HL-60/S4 treated with phorbol 12-myristate 13-acetate at 8.2 ng/mL for 4 days and 3 days (cell line): ENCODE measurements at regions not wholly inside any gene's neighbourhood (a gene's known extent, or its start where the extent isn't known, plus 50 kb on each side); places are given as distances from the start of the nearest gene placed in this dataset.

ENCODE experiments used
- in situ Hi-C: fragments of 300-500 bp; cut with MboI; formaldehyde crosslinking; loops from 2 replicates; pipeline ENCODE4 v1.15.0; 2022; ENCODE audit warnings: low sequenced_read_pairs

DNA sequence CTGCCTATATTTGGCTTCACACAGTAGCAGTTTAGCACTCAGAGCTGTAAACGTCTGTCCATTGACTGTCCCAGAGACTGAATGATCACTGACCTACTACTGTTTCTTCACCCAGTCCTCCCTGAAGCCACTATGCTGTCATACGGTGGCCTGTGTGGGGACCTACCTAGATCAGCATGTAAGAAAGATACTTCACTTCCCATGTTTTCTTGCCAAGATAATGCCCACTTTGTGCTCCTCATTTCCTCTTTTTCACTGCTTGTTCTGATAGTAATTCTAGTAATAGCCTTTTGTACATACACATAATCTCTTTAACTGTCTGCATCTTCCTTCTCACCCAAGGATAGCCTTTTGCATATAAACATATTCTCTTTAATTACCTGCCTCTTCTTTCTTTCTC, 109.9 kb upstream of the TIAM2 start:
- in situ Hi-C loops: no loop called here

DNA sequence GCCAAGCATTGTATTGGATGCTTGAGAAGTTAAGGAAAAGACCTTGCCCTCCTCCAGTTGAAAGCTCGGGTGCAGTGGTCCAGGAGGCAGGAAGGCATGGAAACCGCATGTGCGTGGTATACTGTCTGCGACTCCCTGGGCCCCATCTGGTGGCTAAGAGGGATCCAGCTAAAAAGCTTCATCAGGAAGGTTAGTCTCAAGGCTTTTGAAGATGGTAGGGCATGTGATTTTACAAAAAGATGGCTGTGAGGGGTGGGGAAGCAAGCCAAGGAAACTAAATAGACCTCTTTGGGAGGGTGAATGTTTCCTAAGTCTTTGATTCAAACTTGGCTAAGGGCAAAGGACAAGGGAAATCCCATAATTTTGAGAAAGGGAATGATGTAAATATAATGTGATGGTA, 109.1 kb upstream of the TIAM2 start:
- in situ Hi-C loops: no loop called here

DNA sequence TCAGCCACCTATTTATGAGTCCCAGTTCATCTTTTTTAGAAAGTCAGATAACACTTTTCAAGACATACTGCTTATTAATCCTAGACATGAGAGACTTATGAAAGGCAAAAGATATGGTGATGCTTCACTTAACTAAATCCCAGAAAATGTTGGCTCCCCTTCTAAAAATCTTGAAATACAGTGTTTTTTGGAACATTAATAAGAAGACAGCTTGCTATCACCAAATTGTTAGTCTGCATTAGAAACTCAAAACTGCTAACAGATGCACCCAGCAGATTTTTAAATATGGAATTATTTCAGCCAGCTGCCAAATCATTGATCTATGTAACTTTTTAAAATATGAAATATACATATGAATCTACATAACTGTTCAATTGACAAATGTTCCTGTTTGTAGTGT, 108.6 kb upstream of the TIAM2 start:
- in situ Hi-C loops: no loop called here

- in situ Hi-C loops: no loop called here
Observed at GRCh38 chr6:154887051-154887450, 108.1 kb upstream of the TIAM2 start.

GRCh38 chr6:154888421-154889295, 106.5 kb upstream of the TIAM2 start:
- in situ Hi-C loops: no loop called here

DNA sequence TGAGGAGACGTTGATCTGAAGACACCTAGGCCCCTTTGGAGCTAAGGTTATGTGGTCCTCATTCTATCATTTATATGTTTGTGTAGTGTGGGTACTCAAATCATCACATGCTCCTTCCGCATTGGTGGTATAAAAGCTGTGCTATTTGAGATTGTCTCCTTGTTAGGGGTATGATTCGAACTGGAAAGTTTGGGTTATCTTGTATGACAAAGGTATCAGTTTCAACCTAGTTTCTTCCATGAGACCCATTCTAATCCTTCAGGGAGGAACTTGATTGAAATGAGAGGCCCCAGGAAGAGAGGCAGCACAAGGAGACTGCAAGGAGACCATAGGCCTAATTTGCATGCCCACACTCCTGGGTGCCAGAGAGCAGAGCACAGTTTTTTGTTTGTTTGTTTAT, 104.2 kb upstream of the TIAM2 start:
- in situ Hi-C loops: no loop called here

DNA sequence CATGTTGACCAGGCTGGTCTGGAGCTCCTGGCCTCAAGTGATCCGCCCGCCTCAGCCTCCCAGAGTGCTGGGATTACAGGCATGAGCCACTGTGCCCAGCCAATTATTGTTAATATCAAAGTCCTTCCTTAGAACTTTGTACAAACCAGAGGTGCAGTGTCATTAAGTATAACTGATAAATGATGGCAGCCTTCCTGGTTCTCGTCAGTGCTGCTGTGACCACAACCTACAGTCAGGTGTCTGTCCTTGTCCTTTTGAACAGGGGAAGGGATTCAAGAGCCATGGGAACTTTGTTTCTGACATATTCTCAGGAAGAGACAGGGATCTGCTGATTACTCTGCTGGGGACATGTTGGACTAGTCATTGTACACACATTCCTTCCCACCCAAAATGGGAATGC, 103.2 kb upstream of the TIAM2 start:
- in situ Hi-C loops: no loop called here

DNA sequence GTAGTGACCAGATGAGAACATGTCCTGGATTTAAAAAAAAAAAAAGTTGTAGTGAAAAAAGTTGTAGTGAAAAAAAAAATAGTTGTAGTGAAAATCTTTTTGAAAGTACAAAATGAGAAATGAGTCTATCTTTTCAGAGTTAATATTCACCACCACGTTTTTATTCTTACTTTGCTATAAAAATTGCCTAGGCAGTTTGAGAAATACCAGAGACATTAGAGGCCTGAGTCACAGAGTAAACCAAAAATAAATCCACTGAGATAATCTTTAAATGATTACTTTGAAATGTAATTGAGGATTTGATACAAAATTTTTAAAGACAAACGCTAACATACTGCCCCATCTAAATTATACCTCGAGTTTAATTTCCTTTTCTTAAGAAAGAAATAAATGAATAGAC, 101.2 kb upstream of the TIAM2 start:
- in situ Hi-C loops: no loop called here

GRCh38 chr6:154894902-154895301, 100.2 kb upstream of the TIAM2 start:
- in situ Hi-C loops: no loop called here

- in situ Hi-C loops: no loop called here
Observed at GRCh38 chr6:154895841-154896240, 99.3 kb upstream of the TIAM2 start.

- in situ Hi-C loops: no loop called here
Observed at GRCh38 chr6:154898821-154899220, 96.3 kb upstream of the TIAM2 start.

DNA sequence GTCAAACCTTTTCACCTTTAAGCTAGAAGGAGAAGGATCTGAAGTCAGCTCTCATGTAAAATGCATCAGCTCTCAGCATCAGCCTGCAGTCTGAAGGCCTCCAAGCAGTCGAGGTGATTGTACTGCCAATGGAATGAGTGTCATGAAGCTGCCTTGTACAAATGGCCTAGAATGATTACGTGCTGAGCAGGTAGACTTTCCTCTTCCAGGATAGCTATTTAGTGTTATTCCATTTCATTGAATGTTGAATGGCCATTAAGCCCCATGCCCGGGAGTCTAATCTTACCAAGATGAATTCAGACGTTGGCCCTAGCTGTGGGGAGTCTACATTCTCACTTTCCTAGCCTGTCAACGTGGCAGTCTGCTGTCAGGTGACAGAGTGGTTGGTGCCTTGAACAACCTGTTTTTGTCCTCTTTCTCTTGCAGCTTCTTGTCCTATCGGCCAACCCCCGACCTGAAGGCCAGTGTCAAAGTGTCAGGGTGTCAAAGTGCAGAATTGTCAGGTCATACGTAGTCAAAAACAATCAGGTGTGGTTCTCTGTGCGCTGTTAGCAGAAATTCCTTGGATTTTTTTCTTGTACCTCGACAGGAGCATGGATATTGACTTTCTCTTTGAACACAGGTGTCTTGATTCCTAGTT, 95.2 kb upstream of the TIAM2 start:
- in situ Hi-C loops: no loop called here

DNA sequence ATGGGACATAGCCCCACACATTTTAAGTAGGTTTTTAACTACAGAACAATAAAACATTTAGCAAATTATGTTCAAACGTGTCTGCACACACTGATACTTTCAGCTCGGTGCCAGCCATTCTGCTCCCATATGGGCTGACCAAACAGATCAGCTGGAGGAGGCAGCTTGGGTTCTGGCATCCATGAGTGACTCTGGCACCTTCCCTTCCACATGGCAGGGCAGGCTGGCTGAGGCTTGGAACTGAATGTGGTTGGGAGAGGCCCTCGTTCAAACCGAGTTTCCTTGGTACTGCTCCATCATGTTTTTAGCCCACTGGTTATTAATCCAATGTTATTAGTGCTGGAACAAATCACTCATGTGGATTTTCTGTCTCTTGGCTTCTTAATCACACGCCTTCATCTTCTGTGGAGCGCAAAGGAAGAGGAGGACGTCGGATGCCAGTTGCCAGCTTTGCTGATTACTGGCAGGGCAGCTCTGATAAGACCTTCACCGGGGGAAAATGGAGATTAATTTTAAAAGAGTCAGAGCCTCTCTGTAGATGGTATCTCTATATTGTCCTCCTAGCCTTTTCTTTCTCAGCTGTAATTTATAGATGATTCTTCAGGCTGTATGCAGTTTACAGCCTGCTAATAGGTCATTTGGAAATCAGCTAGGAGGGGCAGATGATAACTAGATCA, 93.1 kb upstream of the TIAM2 start:
- in situ Hi-C loops: no loop called here

DNA sequence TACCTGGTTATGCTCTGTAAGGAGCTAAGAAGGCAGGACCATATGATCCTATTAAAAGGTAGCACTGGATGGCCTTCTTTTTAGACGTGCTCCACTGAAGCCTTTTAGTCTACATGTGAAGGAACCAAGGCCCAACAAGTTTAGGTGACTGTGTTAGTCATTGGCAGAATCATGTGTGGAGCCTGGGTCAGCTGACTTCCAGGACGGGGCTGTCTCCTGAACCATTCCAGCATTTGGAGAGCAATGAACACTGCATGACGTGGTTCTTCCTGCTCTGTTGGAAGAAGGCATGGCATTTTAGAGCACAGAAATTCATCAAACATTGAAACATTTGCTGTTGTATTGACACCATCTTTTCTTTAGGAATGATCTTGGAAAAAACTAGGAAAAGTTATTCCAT, 87.8 kb upstream of the TIAM2 start:
- in situ Hi-C loops: no loop called here

DNA sequence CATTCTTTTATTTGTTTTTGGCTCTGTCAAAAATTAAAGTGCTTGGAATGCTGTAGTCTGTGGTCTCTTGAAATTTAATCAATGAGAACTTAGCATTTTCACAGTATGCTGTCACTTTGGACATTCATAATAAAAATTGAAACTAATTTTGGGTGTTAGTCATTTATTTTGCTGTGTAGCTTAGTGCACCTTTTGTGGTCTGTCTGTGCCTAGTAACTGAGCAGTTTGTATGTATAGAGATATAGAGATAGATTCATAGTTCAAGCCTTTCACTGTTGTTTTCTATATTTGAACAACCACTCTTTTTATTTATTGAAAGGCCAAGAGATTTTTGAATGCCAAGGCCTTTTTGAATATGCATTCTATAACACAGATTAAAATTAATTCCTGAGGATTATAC, 86.4 kb upstream of the TIAM2 start:
- in situ Hi-C loops: no loop called here

GRCh38 chr6:154909311-154909710, 85.8 kb upstream of the TIAM2 start:
- in situ Hi-C loops: no loop called here

- in situ Hi-C loops: no loop called here
Observed at GRCh38 chr6:154909821-154910220, 85.3 kb upstream of the TIAM2 start.

DNA sequence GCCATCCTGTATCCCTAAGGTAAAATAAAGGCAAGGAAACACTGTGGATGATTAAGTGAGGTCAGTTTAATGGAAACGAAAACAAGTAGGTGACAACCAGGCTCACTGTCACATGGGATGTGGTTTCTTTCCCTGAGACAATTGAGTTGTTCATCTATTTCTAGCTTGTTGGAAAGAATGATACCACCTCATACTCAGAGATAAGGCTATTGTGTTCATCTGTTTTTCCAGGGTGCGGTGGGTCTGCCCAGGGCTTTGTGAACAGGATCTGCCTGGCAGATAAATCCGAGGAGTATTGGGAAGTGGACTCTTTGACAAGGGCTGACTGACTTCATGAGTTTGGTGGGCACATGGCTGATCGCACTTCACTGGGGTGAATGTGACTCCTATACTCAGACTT, 80.8 kb upstream of the TIAM2 start:
- in situ Hi-C loops: no loop called here

DNA sequence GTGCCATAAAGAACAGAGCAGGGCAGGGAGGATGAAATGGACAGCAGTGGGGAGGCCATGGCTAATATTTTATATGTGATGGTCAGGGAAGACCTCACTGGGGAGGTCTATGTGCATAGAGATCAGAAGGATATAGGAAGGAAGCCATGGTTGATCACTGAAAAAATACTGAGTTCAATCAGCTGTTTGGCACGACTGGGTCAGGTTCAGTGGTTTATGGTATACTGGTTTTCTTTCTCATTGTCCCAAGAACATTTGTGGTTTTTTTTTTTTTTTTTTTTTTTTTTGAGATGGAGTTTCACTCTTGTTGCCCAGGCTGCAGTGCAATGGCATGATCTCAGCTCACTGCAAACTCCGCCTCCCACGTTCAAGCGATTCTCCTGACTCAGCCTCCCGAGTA, 78.3 kb upstream of the TIAM2 start:
- in situ Hi-C loops: no loop called here

DNA sequence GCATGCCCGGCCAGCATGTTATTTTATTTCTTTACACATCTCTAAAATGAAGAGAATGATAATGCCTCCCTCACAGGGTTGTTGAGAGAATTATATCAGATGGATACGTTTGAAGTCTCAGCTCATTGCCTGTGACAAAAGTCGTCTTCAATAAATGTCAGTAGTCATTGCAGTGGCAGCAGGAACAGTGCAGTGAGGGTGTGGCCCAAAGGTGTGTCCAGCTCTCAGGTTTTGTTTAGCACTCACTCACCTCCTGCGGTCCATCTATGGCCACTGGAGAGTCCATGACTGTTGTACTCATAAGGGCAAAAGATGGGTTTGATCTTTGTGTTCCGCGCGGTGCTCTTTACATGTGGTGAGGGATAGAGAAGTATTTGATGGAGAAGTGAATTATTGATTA, 77.2 kb upstream of the TIAM2 start:
- in situ Hi-C loops: no loop called here

GRCh38 chr6:154919806-154920205, 75.3 kb upstream of the TIAM2 start:
- in situ Hi-C loops: loop anchor here (10.0 kb wide), 1 partner anchor 255 kb away; no protein-coding TSS in a partner anchor
